IPS-18a (cell line): ENCODE measurements at regions not wholly inside any gene's neighbourhood (a gene's known extent, or its start where the extent isn't known, plus 50 kb on each side); places are given as distances from the start of the nearest gene placed in this dataset.
"Not testable (repeated sequence)": the region's sequence is repeated elsewhere in the genome, so short reads cannot be mapped to it uniquely, and the experiment has no call there.

Experiments
- H3K27ac ChIP-seq: one replicate; pipeline ENCODE4 v1.5.1; 2013; ENCODE audit warnings: low read length
- H3K27me3 ChIP-seq: one replicate; pipeline ENCODE4 v1.6.1; 2013; ENCODE audit warnings: mild to moderate bottlenecking, low read length; ENCODE audit not compliant: control insufficient read depth, insufficient read depth
- H3K36me3 ChIP-seq: one replicate; pipeline ENCODE4 v1.6.1; 2013; ENCODE audit warnings: low read depth, low read length; ENCODE audit not compliant: control insufficient read depth
- H3K4me1 ChIP-seq: one replicate; pipeline ENCODE4 v1.6.1; 2013; ENCODE audit warnings: low read depth, low read length; ENCODE audit not compliant: control insufficient read depth
- H3K4me3 ChIP-seq: one replicate; pipeline ENCODE4 v1.5.1; 2013; ENCODE audit warnings: low read length
- H3K9ac ChIP-seq: one replicate; pipeline ENCODE4 v1.6.1; 2013; ENCODE audit warnings: mild to moderate bottlenecking, low read length, moderate library complexity
- H3K9me3 ChIP-seq: one replicate; pipeline ENCODE4 v1.6.1; 2013; ENCODE audit warnings: low read depth, low read length; ENCODE audit not compliant: control insufficient read depth

DNA sequence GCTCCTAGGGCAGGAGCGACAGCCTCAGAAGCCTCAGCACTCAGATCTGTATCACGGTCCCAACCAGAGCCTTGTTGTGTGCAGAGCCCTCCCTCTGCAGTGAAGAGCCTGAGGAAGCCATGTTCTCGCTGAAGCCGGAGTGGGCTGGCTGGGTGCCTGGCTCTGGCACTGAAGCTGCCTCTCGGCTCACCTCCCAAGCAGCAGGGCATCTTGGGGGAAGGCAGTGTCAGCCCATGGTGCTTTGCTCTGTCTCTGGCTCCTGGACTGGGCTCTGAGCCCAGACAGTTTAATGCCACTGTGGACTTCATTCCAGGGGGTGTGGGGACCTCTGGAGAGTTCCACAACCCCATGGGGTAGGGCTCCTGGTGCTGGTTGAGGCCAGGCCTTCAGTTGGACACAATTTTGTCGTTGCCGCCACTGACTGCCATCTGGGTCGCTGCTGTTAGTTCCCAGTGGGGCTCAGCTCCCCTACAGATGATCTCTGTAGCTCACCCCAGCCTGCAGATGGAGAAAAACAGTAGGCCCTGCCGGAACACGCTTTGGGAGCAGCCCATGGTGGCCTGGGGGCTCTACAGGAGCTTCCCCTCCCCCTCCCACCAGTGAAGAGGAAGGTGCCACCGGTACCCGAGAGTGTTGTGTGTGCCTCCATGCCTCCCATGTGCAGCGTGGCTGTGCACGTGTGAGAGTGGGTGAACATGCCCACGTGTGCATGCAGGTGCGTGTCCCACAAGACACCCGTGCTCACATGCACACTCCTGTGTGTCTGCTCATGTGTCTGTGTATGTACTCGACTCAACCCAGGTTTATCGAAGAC lies 86.5 kb upstream of the B3GAT1 start:
- Histone ChIP-seq H3K9ac (no peak overlapping the region), H3K4me1 (peaks cover 15% of the 10 kb centered on the region), H3K27ac (no peak overlapping the region), H3K9me3 (no peaks in the 10 kb centered on the region), H3K27me3 (no peaks in the 10 kb centered on the region), H3K4me3 (no peak overlapping the region), H3K36me3 (no peaks in the 10 kb centered on the region)

GRCh38 chr11:134497586-134497985 lies 85.5 kb upstream of the B3GAT1 start:
- Histone ChIP-seq H3K9ac (no peak overlapping the region), H3K27me3 (no peaks in the 10 kb centered on the region), H3K9me3 (no peaks in the 10 kb centered on the region), H3K4me3 (no peak overlapping the region), H3K4me1 (peaks cover 6% of the 10 kb centered on the region), H3K36me3 (no peaks in the 10 kb centered on the region), H3K27ac (no peak overlapping the region)

- not testable (repeated sequence) for H3K4me1 ChIP-seq
Observed at GRCh38 chr11:134496058-134496457, 84.0 kb upstream of the B3GAT1 start.

GRCh38 chr11:134494395-134494794 lies 82.4 kb upstream of the B3GAT1 start:
- H3K36me3 ChIP-seq, H3K9me3 ChIP-seq, H3K4me1 ChIP-seq, H3K27me3 ChIP-seq, H3K9ac ChIP-seq, H3K27ac ChIP-seq, H3K4me3 ChIP-seq: not testable (repeated sequence)

More at GRCh38 chr11:134496058-134496457, 84.0 kb upstream of the B3GAT1 start:
- H3K9ac ChIP-seq, H3K9me3 ChIP-seq, H3K27ac ChIP-seq, H3K4me3 ChIP-seq, H3K27me3 ChIP-seq, H3K36me3 ChIP-seq: not testable (repeated sequence)

GRCh38 chr11:134492411-134492810 lies 80.4 kb upstream of the B3GAT1 start:
- not testable (repeated sequence) for H3K27me3 ChIP-seq, H3K27ac ChIP-seq, H3K9me3 ChIP-seq, H3K4me1 ChIP-seq, H3K36me3 ChIP-seq, H3K4me3 ChIP-seq, H3K9ac ChIP-seq

DNA sequence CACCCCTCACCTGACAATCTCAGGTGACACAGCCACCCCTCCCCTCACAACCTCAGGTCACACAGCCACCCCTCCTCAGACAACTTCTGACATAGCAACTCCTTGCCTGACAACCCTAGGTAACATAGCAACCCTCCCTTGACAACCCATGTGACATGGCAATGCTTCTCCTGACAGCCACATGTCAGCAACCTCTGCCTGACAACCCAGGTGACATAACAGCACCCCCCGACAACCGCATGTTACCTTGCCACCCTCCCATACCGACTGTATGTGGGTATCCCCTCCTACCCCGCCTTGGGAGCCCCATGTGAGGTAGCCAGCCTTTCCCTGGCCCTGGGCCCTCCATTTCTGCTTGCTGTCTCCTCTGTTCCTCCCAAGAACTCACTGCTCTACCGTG lies 77.7 kb upstream of the B3GAT1 start:
- no peaks in the 10 kb centered on the region for H3K4me1 ChIP-seq
- H3K27ac ChIP-seq = no peak overlapping the region
- no peaks in the 10 kb centered on the region for H3K36me3 ChIP-seq
- H3K27me3 ChIP-seq = no peaks in the 10 kb centered on the region
- H3K9me3 ChIP-seq = no peaks in the 10 kb centered on the region
- H3K4me3 ChIP-seq = no peak overlapping the region
- H3K9ac ChIP-seq = no peak overlapping the region

- H3K4me1 ChIP-seq = no peaks in the 10 kb centered on the region
- H3K9ac ChIP-seq = no peak overlapping the region
- no peaks in the 10 kb centered on the region for H3K9me3 ChIP-seq
- no peaks in the 10 kb centered on the region for H3K27me3 ChIP-seq
- H3K4me3 ChIP-seq = no peak overlapping the region
- no peaks in the 10 kb centered on the region for H3K36me3 ChIP-seq
- no peak overlapping the region for H3K27ac ChIP-seq
Observed at GRCh38 chr11:134488913-134489312, 76.9 kb upstream of the B3GAT1 start.

- no peaks in the 10 kb centered on the region for H3K9me3 ChIP-seq
- no peaks in the 10 kb centered on the region for H3K4me1 ChIP-seq
- no peaks in the 10 kb centered on the region for H3K27me3 ChIP-seq
- no peak overlapping the region for H3K27ac ChIP-seq
- H3K36me3 ChIP-seq = no peaks in the 10 kb centered on the region
- H3K4me3 ChIP-seq = no peak overlapping the region
- H3K9ac ChIP-seq = no peak overlapping the region
Observed at GRCh38 chr11:134488512-134488911, 76.5 kb upstream of the B3GAT1 start.

DNA sequence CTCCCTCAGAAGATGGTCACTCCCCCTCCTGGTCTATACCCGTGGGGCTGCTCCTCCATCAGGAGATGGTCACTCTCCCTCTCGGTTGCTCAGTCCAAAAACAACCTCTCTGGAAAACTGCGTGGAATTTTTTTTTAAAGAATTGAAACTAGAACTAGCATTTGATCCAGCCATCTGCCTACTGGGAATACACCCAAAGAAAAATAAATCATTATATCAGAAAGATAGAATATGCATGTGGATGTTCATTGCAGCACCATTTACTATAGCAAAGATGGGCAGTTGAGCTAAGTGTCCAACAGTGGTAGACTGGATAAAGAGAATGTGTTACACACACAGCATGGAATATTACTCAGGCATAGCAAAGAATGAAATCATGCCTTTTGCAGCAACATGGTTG lies 75.7 kb upstream of the B3GAT1 start:
- Histone ChIP-seq H3K9ac (no peak overlapping the region), H3K27ac (no peak overlapping the region), H3K27me3 (no peaks in the 10 kb centered on the region), H3K4me1 (no peaks in the 10 kb centered on the region), H3K36me3 (no peaks in the 10 kb centered on the region), H3K9me3 (no peaks in the 10 kb centered on the region), H3K4me3 (no peak overlapping the region)

GRCh38 chr11:134486704-134487103 lies 74.7 kb upstream of the B3GAT1 start:
- Histone ChIP-seq H3K9ac (no peak overlapping the region), H3K27ac (no peak overlapping the region), H3K4me1 (no peaks in the 10 kb centered on the region), H3K36me3 (no peaks in the 10 kb centered on the region), H3K4me3 (no peak overlapping the region), H3K9me3 (no peaks in the 10 kb centered on the region), H3K27me3 (no peaks in the 10 kb centered on the region)

DNA sequence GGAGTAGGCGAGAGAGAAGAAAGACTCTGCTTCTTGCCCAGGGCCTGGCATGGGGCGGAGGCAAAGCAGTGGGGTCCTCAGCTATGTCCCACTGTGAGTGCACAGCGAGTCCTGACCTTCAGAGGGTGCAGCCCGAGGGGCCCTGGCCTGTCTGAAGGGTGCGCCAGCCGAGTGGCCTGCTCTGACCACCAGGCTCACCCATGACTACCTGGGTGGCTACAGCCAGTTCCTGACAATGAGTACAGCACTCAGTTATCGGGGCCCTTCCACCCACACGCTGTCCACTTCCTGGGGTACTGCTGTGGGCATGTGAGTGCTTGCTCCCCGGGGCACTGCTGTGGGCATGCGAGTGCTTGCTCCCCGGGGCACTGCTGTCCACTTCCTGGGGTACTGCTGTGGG lies 74.1 kb upstream of the B3GAT1 start:
- Histone ChIP-seq H3K36me3 (no peaks in the 10 kb centered on the region), H3K4me3 (no peak overlapping the region), H3K27me3 (no peaks in the 10 kb centered on the region), H3K9me3 (no peaks in the 10 kb centered on the region), H3K4me1 (no peaks in the 10 kb centered on the region), H3K27ac (no peak overlapping the region), H3K9ac (no peak overlapping the region)

- no peaks in the 10 kb centered on the region for H3K36me3 ChIP-seq
- no peaks in the 10 kb centered on the region for H3K4me1 ChIP-seq
- H3K4me3 ChIP-seq = no peak overlapping the region
- no peak overlapping the region for H3K27ac ChIP-seq
- H3K9ac ChIP-seq = no peak overlapping the region
- H3K9me3 ChIP-seq = no peaks in the 10 kb centered on the region
- no peaks in the 10 kb centered on the region for H3K27me3 ChIP-seq
Observed at GRCh38 chr11:134485316-134485715, 73.3 kb upstream of the B3GAT1 start.
